ENCODE measurements at regions not wholly inside any gene's neighbourhood (a gene's known extent, or its start where the extent isn't known, plus 50 kb on each side); places are given as distances from the start of the nearest gene placed in this dataset.

DNA sequence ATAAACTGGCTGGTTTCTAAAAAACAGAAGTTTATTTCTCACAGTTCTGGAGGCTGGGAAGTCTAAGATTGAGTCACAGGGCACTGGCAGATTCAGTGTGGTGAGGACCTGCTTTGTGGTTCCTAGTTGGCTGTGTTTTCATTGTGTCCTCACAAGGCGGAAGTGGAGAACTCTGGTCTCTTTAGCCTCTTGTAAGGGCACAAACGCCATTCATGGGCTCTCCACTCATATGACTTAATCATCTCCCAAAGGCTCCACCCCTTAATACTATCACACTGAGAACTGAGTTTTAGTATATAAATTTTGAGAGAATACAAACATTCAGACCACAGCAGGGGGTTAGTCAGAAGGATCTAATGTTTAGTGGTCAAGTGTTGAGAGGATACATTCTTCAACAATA is 208.2 kb downstream of the SEC61B start:
- no peak for DNase-seq (ENCODE audit: low read depth in 3 of 3, low spot score in 2 of 3)

DNA sequence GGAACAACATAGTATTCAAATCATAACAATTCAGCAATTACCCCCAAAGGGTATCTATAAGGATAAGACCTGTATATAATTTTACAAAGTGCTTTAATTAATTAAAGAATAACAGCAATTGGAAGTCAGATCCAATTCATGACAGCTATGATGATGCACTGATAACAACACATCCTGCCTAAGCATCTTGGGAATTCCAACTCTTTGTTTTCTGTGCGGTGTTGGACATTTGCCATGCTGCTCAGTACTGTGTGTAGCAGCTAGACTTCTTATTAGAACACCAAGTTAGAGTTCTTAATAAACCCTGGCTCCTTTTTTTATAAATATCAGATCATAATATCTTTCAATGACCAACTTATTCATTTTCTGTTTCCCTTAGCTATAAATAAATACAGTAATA is 209.0 kb downstream of the SEC61B start:
- DNase-seq (ENCODE audit: low read depth in 3 of 3, low spot score in 2 of 3), result no peak

DNA sequence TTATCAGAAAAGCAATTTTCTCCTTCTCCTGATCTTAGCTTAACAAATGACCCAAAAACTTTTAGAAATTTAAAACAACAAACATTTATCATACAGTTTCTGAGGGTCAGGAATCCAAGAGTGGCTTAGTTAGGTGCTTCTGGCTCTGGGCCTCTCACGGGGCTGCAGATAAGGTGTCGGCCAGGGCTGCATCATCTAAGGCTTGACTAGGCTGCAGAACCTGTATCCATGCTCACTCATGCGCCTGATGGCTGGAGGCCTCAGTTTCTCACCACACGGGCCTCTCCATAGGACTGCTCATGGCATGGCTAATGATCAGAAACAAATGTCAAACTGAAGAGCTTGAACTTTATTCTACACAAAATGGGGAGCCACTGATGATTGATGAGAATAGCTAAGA is 210.0 kb downstream of the SEC61B start:
- DNase-seq (ENCODE audit: low read depth in 3 of 3, low spot score in 2 of 3), result no peak

DNA sequence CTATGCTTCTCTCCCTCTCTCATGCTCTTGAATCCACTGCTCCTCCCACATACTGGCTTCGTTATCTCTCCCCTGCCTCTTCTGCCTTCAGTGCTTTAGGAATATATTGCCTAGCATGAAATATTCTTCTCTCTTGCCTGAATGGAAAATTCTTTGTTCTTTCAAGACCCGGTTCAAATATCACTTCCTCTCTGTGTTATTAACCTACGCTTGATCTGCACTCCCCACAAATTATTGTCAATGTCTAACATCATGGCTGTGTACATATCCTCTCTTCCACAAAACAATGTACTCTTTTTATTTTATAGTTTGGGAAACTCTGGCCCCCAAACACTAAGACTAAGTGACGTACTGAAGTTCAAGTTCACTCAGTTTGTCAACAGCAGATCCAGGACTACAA is 211.0 kb downstream of the SEC61B start:
- no peak for DNase-seq (ENCODE audit: low read depth in 3 of 3, low spot score in 2 of 3)

DNA sequence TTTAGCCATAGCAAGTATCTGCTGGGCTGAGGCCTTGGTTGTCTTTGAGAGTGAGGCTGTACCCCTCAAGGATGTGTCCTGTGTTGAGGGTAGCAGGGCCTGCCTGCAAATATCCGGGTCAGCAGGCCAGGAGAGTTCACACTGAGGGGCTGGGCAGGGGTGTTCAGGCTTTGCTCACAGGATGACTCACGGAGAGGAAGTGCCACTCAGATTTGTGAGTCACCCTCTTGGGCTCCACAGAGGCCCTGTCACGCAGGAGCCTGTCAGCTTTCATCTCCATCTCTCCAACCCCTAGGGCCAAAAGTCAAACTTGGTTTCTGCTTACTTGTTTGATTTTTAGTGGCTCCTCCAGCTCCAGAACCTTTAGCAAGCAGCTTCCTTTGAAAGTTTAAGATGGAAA is 211.5 kb downstream of the SEC61B start:
- no peak for DNase-seq (ENCODE audit: low read depth in 3 of 3, low spot score in 2 of 3)

DNA sequence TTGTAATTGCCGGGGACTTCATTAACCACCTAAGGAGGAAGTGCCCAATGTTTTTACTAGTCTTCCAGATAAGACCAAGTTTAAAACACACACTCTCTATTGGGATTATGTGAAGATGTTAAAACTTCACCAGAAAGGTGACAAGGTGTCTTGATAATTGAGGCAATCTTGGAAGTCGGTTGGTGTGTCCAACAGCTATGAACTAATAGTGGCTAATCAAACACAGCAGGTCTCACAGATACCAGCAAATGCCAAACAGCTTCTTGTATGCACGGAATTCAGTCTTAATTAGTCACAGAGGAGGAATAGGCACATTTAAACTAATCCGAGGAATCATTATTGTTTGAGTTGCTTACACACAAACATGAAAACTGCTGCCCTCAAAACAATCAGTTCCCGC is 214.5 kb downstream of the SEC61B start:
- no peak for DNase-seq (ENCODE audit: low read depth in 3 of 3, low spot score in 2 of 3)

DNA sequence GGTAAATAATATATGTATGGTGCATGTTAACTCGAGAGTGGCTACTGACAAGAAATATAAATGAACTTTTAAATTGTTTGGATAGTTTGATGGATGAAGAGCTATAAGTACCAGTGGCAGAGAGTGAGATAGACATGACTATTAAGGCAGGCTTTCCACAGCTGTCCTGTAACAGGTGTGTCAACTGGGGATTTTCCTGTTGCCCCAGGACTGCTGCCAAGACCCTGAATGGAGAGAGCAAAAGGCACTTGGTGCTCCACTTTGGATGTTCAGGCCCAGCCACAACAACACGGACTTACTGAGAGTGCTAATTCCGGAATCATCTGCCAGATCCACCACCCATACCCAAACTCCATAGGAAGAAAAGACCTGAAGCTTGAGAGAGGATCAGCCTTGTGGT is 215.1 kb downstream of the SEC61B start:
- no peak for DNase-seq (ENCODE audit: low read depth in 3 of 3, low spot score in 2 of 3)

DNA sequence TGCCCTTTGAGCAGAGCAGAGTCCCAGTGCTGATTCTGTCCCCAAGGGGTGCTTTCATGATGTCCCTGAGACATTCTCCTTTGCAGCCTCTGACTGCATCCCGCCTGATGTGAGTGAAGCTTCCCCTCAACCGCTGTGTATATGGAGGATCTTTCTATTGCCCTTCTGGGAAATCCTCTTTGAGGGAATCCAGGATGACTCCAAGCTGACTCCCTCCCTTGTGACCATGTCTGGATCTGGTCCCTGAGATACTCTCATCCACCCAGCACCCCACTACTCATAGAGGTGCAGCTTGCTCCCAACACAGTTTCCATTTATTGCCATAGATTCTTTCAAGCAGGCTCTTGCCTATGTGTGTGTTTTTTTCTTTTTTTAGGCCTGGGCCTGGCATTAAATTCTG is 216.5 kb downstream of the SEC61B start:
- no peak for DNase-seq (ENCODE audit: low read depth in 3 of 3, low spot score in 2 of 3)

DNA sequence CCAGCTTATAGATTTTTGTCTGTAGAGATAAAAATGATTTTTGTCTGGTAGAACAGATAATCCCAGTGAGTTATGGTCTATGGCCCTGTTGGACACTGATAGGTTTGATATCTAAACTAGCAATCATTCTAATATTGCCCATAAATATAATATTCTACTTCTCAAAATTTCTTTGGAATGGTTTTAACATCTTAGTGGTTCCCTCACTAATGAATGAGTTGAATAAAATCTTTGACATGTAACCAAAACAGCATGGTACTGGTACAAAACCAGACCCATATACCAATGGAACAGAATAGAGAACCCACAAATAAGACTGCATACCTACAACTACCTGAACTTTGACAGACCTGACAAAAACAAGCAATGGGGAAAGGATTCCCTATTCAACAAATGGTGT is 219.7 kb downstream of the SEC61B start:
- no peak for DNase-seq (ENCODE audit: low read depth in 3 of 3, low spot score in 2 of 3)

DNA sequence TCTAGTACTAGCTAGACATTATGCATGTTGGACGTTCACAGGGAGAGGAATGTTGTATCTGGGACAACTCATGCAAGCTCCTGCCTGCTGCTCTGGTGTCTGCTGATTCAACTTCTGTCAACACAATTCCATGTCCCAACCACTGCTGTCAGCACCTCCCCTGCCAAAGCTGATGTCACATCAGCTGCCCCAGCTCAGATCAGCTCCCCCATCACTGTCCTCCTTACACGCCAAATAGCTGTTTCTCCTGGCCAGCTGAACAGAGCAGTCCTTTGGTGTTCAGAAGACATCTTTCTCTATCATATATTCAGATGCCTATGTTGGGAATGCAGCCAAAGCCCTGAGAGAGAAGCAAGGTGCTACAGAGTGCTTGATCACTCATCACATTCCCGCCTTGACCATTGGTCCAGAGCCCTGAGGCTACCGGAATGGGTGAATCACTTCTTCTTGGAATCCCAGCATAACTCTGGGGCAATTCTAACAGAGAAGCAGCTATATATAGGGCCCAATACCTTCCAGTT is 223.3 kb downstream of the SEC61B start:
- no peak for DNase-seq (ENCODE audit: low read depth in 3 of 3, low spot score in 2 of 3)

DNA sequence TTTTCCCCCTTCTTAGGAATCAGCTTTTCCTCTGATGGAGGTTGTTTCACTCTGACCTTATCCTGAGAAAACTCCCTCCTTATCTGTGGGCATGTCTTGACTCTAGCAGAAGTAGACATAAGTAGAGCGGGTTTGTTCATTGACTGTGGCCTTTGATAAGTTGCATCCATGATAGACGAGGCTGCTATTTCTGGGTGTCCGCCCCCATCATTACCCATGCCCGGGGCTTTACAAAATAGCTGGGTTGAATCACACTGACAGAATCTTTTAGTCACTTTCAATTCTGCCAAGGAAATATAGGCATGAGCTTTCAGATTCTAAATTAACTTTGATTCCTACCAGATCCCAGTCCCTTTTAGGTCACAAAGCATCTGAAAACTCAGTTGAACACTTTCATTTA is 223.8 kb downstream of the SEC61B start:
- no peak for DNase-seq (ENCODE audit: low read depth in 3 of 3, low spot score in 2 of 3)

DNA sequence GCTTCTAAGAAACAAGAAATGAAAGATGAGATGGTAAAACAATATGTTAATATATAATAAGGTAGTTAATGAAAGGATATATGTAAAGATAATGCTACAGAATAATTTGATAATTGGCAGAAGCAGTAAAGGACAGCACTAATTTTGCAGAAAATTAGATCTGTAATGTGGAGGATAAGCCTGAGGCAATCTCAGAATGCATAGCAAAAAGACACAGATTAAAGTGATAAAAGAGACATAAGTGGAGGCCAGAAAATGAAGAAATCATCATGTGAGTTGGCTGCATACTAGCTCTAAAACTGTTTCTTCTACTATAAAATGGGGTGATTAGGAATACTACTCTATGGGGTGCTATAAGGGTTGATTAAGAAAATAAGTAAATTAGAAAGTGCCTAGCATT is 225.9 kb downstream of the SEC61B start:
- DNase-seq (ENCODE audit: low read depth in 3 of 3, low spot score in 2 of 3), result no peak

DNA sequence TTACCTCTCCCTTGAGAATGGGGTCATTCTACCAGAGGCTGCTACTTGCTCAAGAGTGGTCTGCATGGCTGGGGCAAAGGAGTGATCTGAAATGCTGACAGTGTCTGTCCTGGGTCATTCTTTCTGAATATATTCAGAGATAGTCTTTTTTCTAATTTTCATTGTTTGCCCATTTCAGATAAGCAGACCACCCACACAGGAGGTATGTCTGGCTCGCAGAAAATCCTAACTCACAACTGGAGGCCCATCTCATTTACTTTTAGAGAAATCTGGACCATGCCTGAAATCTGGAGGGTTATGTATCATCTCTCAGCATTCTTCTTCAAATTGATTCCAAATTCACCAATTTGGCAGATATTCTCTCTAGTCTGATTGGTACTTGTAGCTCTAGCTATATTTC is 227.6 kb downstream of the SEC61B start:
- no peak for DNase-seq (ENCODE audit: low read depth in 3 of 3, low spot score in 2 of 3)

DNA sequence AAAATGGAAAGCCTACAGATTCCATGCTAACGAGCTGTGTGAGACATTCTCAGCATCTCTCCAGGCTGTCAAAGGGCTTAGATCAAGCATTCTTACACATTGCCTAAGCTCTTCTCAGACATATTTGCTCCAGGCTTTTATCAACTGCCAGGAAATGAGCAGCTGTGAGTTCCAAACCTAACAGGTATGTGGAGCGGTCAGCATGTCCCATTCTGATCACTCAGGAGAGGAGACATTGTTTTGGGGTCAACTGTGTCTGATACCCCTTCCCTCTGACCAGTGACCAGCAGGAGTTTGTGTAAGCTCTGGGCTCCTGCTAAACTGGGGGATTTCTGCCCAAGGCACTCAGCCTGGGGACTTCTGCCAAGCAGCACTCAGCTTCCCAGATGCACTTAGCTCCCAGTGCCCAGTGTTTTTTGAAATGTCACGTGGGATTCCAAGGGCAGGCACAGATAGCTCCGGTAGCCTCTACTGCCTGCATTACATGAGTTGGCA is 229.1 kb downstream of the SEC61B start:
- DNase-seq (ENCODE audit: low read depth in 3 of 3, low spot score in 2 of 3), result no peak

DNA sequence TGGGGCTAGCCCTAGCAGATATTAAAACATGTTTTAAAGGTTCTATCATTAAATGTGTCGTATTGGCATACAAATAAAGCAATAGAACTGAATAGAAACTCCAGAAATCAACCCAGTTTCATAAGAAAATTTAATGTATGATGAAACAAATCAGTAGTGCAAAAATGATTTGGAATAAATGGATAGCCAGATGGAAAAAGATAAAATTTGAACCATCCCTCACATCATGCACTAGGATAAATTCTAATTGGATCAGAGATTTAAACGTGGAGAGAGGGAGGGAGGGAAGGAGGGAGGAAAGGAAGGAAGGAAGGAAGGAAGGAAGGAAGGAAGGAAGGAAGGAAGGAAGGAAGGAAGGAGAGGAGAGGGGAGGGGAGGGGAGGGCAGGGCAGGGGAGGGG is 235.3 kb downstream of the SEC61B start:
- DNase-seq (ENCODE audit: low read depth in 3 of 3, low spot score in 2 of 3), result no peak

DNA sequence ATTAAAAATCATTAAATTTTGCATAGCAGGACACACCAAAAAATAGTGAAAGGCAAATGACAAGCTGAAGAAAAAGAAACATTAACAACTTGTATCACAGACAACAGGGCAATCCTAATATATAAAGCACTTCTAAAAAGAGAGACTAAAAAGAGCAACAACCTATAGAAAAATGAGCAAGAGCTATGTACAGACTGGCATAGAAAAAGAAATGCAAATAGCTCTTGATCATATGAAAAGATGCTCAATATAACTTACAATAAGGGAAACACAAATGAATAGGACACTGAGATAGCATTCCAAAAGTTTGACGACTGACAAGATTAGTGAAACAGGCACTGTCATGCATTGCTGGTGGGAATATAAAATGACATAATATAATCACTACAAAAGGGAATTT is 235.9 kb downstream of the SEC61B start:
- DNase-seq (ENCODE audit: low read depth in 3 of 3, low spot score in 2 of 3), result no peak

DNA sequence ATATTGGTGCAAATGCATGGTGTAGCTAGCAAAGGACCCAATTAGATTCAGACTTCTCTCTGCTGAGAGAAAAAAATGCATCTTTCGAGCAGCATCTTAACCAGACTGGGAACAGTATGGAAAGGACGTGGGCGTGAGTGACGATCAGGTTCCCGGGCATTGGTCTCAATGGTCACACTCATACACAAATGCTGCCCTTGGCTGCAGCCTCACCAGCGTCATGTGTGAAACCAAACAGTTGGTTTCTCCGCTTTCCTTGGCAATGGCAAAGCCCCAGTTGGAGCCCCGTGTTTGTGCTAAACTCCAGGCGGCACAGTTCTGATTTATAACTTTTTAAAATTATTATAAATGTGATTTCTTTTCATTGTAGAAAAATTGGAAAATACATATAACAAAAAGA is 237.8 kb downstream of the SEC61B start:
- no peak for DNase-seq (ENCODE audit: low read depth in 3 of 3, low spot score in 2 of 3)

DNA sequence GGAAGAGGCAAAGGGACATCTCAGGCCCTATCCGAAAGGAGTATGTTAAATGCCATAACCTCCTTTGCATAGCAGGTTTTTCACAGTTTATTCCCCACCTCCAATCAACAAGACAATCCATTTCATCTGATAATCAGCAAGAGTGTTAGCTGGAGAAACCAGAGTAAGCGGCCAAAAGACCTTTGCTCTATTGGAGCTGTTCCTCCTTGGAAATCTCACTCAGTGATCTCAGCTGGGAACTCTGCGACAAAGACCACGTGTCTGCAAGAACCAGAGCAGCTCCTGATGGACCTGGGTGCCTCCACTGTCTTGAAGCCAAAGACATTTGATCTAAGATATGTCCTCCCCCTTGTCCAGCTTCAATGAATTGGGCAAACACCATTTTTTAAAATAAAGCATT is 241.0 kb downstream of the SEC61B start:
- DNase-seq (ENCODE audit: low read depth in 3 of 3, low spot score in 2 of 3), result no peak

DNA sequence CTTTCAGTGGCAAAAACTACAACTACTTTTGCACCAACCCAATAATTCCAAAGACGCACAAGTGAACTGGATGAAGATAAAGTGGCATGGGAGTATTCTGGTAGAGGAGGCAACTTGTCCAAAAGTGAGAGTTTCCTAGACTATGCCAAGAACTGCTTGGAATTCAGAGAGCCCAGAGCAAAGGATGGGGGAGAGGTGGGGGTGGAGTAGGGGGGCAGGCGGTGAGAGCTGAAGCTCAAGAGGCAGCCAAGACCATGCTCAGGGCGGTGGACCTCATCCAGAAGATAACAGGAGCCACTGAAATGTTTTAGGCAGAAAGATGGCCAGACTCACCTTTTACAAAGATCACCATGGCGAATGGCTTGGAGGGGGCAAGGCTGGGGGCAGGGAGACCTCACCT is 242.5 kb downstream of the SEC61B start:
- no peak for DNase-seq (ENCODE audit: low read depth in 3 of 3, low spot score in 2 of 3)

DNA sequence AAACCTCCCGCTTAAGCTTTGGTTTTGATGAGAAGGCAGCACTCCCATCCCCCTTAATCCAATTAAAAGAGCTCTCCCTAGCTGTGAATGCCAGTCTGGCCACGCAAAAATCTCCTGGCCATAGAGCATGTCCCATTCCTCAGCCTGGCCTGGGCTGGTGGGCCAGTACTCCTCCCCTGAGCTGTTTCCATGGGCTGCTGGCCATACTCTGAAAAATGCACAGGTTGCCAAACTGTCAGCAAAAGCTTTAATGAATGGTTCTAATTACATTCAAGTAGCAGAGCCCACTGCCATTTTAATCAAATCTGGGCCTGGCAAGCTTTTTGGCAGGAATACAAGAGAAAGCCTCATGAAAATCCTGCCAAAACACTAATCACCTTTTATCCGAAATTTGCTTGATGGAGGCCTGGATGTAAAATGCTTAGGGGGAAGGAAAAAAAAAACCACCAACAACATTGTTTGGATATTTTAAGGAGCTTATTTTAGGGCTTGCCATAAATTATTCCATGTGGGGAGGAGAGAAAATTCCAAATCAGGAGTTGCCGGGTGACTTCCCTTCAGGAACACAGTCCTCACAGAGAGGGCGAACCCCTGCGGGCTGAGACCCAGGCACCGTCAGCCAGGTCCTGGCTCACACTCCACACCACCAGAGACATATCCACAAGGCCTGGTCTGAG is 243.3 kb downstream of the SEC61B start:
- DNase-seq (ENCODE audit: low read depth in 3 of 3, low spot score in 2 of 3), result peak in 1 of 3 donors; percentile 2

DNA sequence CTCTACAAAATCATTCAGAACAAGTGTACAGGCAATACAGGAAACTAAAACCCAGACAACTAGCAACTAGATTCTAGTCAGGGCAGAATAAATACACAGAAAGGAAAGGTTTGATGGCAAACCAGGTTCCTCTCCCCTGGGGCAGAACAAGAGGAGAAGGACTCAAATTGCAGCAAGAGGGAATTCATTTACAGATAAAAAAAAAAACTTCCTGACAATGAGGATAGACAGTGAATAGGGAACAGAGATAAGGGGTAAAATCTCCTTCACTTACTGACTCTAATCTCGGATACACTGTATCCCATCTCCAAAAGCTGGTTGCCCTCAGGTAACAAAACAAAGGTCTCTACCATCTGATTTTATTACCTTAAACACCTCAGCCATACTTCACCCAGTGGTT is 244.0 kb downstream of the SEC61B start:
- no peak for DNase-seq (ENCODE audit: low read depth in 3 of 3, low spot score in 2 of 3)

DNA sequence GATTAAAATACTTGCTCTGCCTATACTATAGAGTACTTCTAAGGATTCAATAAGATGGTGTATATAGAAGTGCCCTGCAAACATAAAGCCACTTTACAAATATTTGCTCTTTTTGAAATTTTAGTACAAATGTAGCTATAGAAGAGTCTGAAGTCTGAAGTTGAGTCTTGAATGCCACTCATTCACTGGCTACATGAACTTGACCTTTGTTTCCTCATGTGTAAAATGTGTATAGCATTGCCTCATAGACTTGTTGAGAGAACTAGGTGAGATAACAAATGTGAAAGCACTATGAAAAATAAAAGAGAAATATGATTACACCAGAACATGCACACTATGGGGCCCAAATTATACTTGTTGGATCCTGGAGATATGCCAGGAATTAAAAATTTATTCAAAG is 244.7 kb downstream of the SEC61B start:
- no peak for DNase-seq (ENCODE audit: low read depth in 3 of 3, low spot score in 2 of 3)

DNA sequence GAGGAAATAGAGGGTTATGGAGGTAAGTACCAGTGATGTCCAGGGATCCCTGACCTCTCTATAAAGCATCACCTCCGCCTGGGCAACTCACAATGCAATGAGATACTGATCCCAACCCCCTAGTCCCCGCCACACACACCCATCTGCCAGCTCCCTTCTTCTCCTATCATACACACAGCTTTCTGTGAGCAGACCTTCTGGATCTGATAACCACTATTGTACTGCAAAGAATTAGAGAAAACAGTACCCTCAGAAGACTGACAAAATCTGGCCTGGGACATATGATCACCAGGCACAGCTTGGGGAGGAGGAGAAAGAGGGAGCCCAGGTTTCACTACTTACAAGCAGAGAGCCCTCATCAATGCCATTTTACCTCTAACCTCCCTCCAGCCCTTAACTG is 249.0 kb downstream of the SEC61B start:
- no peak for DNase-seq (ENCODE audit: low read depth in 3 of 3, low spot score in 2 of 3)

Data from right renal cortex interstitium (tissue), 3 donors.